ENCODE measurements at regions not wholly inside any gene's neighbourhood (a gene's known extent, or its start where the extent isn't known, plus 50 kb on each side); places are given as distances from the start of the nearest gene placed in this dataset.
"Not testable (repeated sequence)": the region's sequence is repeated elsewhere in the genome, so short reads cannot be mapped to it uniquely, and the experiment has no call there.

DNA sequence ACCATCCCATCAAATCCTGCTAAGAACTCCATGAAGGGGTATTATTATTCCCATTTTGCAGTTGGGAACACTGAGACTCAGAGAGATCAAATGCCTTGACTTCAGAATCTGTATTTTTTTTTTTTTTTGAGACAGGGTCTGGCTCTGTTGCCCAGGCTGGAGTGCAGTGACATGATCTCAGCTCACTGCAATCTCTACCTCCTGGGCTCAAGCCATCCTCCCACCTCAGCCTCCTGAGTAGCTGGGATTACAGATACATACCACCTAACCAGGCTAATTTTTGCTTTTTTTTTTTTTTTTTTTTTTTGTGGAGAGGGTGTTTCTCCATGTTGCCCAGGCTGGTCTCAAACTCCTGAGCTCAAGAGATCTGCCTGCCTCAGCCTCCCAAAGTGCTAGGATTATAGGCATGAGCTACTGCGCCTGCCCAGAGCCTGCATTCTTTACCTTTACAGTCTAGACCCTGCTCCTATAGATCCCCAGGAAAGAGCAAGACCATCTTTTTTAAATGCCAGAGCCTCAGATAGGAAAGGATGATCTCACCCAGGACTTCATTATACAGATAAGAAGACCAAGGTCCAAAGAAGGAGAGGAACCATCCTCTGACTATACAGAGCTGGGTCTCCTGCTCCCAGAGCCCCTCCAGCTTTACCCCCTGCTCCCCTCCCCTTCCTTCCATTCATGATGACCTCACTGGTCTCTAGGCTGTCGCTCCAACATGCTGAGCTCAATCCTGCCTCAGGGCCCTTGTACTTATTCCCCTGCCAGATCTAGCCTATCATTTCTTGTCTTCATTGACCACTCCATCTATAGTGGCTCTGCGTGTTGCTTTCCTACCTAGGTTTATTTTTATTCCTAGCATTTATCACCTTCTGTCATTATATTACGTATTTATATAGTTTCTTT is 138.6 kb downstream of the CEBPB start:
- DNase-seq (ENCODE audit: low read depth), result no peak

- no peak for DNase-seq (ENCODE audit: low read depth)
Measured at GRCh38 chr20:50329981-50330503, 139.4 kb downstream of the CEBPB start.

DNA sequence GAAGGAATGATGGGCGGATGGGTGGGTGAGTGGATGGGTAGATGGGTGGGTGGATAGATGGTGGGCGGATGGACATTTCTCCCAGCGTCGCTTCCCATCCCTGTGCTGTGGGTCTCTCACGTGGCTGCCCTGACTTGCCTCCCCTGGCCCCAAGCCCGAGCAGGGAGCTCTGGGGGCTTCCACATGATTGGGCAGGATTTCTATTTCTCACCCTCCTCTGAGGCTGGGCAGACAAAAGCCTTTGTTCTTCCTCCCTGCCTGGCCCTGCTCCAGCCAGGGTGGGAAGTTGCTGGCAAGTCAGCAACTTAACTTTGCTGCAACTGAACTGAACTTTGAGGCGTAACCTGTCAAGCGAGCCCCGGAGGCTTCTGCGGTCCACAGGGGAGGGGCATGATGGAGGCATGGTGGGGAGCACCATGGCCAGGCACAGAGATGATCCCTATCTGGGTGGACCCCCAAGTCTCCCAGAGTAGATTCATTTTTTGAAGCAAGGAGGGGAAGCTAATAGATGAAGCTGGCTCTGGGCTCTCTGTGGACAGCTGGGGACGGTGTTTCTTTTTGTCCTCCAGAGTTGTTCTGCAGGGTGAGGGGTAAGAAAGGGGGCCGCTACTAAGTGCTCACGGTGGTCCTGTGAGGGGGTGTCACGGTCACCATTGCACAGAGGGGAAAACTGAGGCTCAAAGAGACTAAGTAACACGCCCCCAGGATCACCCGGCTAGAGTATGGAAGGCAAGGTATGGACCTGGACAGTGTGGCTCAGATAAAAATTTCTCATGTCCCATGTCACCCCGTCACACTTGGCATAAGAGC is 140.1 kb downstream of the CEBPB start:
- DNase-seq (ENCODE audit: low read depth), result no peak

GRCh38 chr20:50331469-50332363 is 141.1 kb downstream of the CEBPB start:
- no peak for DNase-seq (ENCODE audit: low read depth)

- DNase-seq (ENCODE audit: low read depth), result no peak
Measured at GRCh38 chr20:50332491-50332980, 141.9 kb downstream of the CEBPB start.

DNA sequence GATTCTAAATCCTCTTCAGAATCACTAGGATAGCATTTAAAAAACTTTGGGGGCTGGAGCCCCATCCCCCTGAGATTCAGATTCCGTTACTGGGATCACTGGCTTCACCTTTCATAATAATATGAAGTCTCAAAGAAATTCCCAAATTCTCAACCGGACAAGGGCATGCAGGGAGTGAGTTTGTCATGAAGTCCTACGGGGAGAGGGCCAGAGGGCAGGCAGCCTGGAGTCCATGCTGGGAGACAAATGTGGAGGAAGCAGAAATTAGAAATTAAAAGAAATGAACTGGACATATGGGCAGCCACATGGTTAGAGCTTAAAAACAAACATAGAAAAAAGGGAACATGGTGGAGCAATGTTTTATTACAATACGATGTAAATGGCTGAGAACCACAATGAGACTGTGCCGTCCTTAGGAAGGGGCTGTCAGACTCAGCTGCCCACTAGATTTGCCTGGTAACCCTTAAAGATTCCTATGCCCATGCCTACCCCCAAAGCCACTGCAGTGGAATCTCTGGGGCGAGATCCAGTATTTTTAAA is 142.6 kb downstream of the CEBPB start:
- no peak for DNase-seq (ENCODE audit: low read depth)

- no peak for DNase-seq (ENCODE audit: low read depth)
Measured at GRCh38 chr20:50333812-50334211, 143.2 kb downstream of the CEBPB start.

GRCh38 chr20:50334512-50334911 is 143.9 kb downstream of the CEBPB start:
- not testable (repeated sequence) for DNase-seq (ENCODE audit: low read depth)

- DNase-seq (ENCODE audit: low read depth), result no peak
Measured at GRCh38 chr20:50335105-50335504, 144.5 kb downstream of the CEBPB start.

DNA sequence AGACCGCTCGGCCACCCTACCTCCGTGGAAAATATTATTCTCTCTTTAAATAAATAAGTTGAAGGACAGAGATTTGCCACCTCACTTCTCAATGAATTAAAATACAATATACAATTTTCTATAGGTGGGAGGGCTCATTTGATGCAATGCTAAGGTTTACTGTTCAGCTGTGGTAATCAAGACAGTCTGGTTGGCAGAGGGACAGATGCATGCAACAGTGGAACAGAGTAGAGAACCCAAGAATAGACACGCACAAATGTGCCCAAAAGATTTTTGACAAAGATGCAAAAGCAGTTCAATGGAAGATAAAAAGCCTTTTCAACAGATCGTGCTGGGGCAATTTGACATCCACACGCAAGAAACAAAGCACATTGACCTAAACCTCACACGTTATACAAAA is 145.2 kb downstream of the CEBPB start:
- DNase-seq (ENCODE audit: low read depth), result no peak

DNA sequence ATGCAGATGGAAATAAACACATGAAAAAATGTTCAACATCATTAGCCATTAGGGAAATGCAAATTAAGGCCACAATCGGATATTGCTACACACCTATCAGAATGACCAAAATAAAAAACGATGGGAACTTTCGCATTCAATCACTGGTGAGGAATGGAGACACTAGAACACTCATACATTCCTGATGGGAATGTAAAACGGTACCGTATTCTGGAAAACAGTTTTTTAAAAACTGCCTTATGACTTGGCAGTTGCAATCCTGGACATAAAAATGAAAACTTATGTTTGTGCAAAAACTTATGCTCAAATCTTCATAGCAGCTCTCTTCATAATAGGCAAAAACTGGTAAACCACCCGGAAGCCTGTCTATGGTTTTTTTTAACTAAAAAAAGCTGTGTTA is 146.0 kb downstream of the CEBPB start:
- DNase-seq (ENCODE audit: low read depth), result no peak

DNA sequence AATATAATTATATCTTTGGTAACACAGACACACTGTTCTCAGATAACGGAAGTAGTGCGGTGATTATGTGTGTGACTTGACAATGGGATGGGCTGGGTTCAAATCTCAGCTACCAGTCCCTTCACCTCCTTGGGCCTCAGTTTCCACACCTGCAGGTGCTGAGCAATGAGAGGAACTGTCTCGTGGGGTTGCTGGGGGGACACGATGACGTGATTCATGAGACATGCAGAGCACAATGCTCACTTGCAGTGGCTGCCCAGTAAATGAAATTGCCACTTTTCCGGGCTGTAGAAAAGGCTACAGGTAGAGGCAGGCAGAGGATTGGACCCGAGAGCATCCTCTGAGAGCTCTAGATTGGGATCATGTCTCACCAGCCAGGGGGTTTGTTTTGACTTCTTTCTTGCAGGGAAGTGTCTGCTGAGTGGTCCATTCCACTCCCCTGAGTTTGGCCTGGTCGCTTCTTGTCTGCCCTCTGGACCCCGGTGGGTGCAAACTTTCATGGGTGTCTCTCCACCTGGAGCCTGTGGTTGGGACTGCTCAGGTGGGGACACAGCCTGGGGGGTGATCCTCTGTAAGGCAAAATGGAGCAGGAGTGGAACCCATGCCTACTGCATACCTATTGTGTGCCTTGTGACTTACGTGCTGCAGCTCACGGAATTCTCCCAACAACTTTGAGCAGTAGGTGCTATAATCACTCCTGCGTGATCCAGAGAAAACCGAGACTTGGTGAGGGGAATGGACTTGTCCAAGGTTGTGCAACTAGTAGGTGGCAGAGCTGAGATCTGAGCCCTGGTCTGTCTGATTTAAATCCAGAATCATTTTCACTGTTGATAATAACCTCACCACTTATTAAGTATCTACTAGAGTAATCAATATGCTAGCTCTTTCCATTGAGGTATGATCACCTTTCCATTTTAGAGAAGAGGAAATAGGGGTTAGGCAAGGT is 147.2 kb downstream of the CEBPB start:
- DNase-seq (ENCODE audit: low read depth), result no peak

DNA sequence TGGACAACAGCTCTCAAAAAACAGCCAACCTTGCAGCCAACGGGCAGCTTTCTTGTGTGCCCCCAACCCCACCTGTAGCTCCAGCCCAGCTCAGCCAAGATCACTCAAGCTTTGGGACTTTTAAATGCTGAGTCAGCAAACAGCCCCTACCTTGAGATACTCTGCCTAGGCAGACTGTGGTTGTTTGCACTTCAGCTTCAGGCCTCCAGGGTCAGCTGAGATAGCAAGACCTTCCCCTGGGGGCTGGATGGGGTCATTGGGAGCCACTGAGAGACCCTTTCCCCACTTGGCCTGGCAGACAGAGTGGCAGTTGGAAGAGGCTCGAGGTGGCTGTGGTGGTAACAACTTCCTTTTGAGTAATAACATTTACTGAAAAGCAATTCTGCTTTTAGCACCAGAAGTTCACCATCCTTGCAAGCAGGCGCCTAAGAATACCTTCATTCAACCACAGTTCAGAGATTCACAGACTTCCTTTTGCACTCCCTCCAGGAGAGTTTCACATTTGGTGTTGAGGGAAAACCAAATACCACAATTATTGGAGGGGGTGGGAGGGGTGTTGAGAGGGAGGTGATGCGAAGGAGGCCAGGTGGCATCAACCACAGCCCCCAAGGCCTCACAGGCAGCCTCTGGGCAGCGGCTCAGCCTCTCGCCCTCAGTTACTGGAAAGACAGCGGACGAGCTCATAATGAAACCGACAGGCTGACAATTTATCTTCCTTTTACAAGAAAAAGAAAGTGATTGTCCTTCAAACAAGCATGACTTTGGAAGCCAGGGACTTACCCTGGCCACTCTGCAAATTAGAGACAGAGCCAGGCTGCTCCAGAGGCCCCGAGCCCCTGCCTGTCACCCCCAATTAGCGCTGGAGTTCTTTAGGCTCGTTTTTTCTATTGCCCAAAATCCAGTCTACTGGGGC is 148.1 kb downstream of the CEBPB start:
- peak; percentile 20 for DNase-seq (ENCODE audit: low read depth)

DNA sequence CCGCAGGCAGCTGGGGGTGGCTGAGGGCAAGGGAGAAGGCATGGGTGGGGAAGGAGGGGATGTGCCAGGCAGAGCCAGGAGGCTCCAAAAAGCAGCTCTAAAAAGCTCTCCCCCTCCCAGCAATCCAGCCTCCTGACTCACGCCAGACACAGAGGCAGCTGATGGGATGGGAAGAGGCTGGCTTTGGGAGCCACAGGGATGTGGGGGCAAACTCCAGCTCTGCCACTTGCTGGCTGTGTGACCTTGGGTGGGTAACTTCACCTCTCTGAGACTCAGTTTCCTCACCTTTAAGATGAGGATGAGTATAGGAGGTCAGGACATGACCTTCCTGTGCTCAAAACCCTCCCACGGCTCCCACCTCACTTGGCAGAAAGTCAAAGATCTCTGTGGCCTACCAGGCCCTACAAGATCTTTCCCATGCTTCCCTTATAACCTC is 148.9 kb downstream of the CEBPB start:
- DNase-seq (ENCODE audit: low read depth), result no peak

GRCh38 chr20:50340541-50340940 is 149.9 kb downstream of the CEBPB start:
- DNase-seq (ENCODE audit: low read depth), result no peak

DNA sequence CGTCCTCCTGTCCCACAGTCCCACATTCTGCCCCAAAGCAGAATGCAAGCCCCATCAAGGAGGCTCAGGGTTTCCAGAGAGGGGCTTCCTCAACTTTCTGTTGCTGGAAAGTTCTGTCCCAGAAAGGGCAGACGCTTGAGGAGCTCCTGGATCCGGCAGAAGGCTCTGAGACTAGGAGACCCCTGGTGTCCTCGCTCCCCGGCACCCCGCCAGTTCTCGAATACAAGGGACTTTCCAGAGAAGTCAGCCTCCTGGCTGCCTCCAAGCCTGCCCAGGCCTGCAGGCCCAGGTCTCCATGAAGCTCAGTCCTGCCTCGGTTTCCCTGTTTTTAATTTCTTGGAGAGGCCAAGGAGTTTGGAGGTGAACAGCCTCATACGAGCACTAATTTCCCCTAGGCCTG is 150.4 kb downstream of the CEBPB start:
- no peak for DNase-seq (ENCODE audit: low read depth)

- DNase-seq (ENCODE audit: low read depth), result no peak
Measured at GRCh38 chr20:50341880-50342637, 151.4 kb downstream of the CEBPB start.

GRCh38 chr20:50342638-50343102 is 152.0 kb downstream of the CEBPB start:
- DNase-seq (ENCODE audit: low read depth), result no peak

Data from activated gamma-delta T cell treated with anti-CD3 and anti-CD28 coated beads, Interleukin-2, amount 50 U/mL, for 16 hours (primary cell).